HG03565 (cell line): ENCODE measurements at regions not wholly inside any gene's neighbourhood (a gene's known extent, or its start where the extent isn't known, plus 50 kb on each side); places are given as distances from the start of the nearest gene placed in this dataset.
"Not testable (repeated sequence)": the region's sequence is repeated elsewhere in the genome, so short reads cannot be mapped to it uniquely, and the experiment has no call there.

Experiments used
- ATAC-seq: cut with Tn5 transposase; IDR thresholded peaks from one replicate; pipeline ENCODE4 v1.9.1; 2021; ENCODE audit warnings: mild to moderate bottlenecking, moderate library complexity; ENCODE audit not compliant: unreplicated experiment

DNA sequence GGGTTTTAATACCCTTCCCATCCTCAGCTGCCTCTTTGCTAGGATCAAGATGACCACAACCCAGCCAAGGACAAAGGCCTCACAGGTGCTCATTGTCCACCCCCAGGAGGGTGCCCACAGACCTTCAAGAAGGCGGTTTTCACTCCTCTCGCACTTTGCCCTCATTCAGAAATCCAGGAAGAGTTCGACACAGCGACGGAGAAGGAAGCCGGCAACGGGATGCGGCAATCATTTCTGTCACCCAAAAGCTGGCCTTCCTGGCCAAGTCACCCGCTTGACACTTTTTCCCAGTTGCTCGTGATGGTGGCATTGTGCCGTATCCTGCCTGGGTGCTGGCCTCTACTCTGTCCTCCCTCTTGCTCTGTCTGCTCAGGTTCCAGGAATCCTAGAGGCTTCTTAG, 293.0 kb upstream of the ZNF337 start:
- ATAC-seq = not testable (repeated sequence)

DNA sequence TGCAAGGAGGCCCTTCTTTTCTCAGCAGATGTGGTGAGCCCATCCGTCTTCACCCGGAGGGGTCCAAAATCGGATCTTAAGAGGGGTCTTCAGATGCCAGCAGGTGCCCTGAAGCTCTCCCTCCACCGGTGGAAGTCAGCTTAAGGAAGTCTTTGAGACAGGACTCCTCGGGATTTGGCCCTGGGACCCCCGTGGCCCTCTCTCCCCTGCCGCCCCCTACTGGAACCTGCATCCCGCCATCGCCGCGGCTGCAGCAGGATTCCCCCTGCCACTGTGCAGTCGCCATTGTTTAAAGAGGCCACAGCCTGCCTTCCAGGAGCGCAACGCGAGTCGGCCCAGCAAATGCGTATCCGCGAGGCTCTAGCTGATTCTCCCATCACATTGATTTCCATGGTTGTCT, 292.5 kb upstream of the ZNF337 start:
- no peak for ATAC-seq

DNA sequence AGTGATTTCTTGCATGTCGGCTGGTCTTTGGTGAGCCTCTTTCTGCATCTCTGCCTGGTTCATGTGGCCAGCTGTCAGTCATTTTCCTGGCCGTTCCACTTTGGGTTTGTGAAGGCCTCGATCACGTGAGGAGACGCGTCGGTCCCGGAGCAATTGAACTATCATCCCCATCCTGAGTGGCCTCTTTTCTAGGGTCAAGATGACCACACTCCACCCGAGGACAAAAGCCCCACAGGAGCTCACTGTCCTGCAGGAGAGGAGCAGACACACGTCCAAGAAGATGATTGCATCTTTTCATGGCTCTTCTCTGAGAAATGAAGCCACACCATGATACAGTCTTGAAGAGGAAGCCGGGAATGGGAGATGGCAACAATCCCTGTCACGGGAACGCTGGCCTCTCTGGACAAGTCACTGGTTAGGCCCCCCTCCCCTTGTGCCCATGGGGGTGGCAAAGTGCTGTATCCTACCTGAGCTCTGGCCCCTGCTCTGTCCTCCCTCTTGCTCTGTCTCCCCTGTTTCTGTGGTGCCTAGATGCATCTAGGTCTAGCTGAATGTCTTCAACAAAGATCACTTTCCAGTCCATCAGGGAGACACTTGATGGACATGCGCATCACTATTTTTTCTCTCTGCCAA, 291.4 kb upstream of the ZNF337 start:
- ATAC-seq = not testable (repeated sequence)

DNA sequence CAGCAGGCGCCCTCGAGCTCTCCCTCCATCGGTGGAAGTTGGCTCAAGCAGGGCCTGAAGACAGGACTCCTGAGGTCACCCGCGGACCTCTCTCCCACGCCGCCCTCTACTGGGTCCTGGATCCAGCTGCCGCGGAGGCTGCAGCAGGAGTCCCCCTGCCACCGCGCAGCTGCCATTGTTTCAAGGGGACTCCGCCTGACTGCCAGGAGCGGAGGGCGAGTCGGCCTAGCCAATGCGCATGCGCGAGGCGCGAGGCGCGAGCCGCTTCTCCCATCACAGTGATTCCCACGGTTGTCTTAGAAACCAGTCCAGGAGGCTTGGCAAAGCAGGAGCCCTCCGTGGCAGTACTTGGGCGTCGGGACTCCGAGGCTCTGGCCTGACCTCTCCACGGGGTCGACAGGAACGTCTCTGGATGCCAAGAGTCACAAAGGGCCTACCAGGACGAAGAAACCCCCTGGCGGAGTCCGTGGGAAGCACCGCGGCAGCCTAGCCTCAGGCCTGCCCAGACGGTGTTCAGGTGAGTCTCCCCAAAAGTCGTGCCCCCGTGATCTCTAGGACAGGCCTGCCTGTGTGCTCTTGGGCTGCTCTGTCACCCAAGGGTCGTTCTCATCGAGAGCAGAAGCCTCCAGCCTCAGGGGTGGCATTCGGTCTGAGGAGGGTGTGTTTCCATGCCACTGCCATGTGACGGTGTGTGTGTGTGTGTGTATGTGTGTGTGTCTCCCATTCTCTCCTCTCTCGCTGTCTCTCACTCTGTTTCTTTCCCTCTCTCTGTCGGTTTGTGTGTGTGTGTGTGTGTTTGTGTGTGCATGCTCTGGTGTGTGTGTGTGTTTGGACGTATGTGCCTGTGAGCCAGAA, 290.6 kb upstream of the ZNF337 start:
- peak; percentile 68 for ATAC-seq

DNA sequence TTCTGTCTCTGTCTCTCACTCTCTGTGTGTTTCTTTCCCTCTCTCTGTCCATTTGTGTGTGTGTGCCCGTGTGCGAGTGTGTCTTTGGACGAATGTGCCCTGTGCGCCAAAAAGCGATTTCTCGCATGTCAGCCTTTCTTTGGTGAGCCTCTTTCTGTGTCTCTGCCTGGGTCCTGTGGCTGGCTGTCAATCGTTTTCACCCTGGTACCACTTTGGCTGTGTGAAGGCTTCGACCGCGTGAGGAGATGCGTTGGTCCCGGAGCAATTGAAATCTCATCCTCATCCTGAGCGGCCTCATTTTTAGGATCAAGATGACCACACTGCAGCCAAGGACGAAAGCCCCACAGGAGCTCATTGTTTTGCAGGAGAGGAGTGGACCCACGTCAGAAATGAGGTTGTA, 288.9 kb upstream of the ZNF337 start:
- ATAC-seq = no peak

DNA sequence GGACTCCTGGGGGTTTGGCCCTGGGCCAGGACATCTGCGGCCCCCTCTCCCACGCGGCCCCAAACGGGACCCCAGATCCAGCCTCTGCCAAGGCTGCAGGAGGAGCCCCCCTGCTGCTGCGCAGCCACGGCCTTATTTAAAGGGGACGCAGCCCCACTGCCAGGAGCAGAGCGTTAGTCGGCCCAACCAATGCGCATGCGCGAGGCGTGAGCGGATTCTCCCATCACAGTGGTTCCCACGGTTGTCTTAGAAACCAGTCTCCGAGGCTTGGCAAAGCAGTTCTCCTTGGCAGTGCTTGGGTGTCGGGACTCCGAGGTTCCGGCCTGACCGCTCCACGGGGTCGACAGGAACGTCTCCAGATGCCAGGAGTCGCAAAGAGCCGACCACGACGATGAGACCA, 288.3 kb upstream of the ZNF337 start:
- no peak for ATAC-seq

DNA sequence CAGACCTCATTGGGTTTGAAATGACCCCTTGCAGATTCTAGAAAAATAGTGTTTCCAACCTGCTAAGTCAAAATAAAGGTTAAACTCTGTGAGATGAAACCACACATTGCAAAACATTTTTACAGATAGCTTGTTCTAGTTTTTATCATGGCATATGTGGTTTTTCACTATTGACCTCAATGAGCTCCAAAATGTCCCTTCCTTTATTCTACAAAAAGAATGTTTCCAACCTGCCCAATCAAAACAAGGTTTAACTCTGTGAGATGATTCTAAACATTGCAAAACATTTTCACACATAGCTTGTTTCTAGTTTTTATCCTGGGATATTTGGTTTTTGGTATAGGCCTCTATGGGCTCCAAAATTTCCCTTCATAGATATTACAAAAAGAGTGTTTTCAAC, 286.0 kb upstream of the ZNF337 start:
- ATAC-seq = not testable (repeated sequence)

DNA sequence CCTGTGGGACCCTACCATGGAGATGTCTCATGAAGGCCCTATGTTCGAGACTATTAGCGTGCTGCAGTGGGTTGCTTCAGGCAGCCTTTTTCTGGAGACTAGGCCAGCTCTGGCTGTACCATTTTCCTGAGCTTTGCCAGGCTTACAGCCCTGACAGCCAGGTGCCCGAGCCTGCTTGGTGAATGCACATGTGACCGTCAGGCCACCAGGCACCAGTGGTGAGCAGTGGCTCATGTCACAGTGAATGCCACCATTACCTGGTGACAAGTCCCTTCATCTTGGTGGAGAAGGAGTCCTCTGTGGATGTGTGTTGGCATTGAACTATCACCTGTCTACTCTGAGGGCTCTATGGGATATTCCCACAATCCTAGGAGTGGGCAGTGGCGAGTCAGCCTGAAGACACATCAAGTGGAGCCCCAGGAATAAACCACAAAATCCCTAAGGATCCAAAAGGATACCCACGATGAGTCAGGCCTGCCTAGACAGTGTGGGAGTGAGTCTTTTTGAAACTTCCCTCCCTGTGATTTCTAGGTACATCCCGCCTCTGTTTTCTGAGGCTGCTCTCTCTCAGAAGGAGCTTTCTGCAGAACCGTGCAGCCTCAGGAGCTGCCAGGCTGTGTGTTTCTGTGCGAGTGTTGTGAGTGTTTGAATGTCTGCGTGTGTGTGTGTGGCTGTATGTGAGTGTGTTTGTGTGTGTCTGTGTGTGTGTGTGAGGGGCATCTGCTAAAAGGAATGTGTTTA, 282.0 kb upstream of the ZNF337 start:
- not testable (repeated sequence) for ATAC-seq

DNA sequence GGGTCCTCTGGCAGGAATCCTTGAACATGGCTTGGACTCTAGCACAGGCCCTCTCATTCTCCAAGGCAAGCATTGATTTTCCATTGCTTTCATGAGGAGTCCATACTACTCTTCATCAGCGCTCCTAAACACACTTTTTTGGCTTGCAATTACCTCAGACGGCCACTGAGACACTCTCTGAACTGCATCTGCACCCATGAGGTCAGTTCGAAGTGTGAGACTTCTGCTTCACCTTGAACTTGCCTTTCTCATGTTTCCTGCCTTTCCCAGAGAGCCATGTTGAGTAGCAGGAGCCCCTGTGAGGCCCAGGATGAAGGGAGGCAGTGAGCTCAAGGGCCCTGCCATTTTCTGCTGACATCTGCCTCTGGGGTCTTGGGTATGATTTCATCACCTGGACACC, 279.2 kb upstream of the ZNF337 start:
- not testable (repeated sequence) for ATAC-seq

DNA sequence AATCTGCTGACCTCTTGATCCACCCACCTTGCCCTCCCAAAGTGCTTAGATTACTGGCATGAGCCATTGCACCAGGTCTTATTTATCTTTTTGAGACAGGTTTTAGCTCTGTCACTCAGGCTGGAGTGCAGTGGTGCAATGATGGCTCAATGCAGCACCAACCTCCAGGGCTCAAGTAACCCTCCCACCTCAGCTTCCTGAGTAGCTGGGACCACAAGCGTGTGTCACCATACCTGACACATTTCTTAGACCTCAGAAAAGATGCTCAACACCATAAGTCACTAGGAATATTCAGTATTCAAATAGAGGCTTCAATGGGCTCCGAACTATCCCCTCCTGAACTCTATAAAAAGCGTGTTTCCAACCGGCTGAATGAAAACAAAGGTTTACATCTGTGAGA, 268.6 kb upstream of the ZNF337 start:
- ATAC-seq = not testable (repeated sequence)

DNA sequence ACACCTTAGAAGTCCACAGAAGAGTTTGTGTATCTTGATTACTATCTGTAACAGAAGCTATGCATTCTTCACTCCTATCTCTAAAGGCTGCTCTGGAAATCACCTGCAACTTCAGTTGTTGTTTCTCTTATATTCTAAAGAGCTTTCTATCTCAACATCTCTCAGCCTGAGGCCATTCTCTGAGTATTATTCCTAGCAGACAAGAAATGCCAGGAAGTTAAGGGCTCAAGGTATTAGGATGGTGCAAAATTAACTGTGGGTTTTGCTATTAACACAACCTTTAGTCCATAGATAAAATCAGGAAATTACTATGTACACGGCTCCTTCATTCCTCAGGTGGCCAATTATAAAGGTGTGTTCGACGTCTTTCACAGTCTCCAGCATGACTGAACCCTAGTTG, 257.2 kb upstream of the ZNF337 start:
- ATAC-seq = not testable (repeated sequence)

DNA sequence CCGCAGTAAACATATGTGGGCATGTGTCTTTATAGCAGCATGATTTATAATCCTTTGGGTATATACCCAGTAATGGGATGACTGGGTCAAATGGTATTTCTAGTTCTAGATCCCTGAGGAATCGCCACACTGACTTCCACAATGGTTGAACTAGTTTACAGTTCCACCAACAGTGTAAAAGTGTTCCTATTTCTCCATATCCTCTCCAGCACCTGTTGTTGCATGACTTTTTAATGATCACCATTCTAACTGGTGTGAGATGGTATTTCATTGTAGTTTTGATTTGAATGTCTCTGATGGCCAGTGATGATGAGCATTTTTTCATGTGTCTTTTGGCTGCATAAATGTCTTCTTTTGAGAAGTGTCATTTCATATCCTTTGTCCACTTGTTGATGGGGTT, 238.6 kb upstream of the ZNF337 start:
- not testable (repeated sequence) for ATAC-seq

DNA sequence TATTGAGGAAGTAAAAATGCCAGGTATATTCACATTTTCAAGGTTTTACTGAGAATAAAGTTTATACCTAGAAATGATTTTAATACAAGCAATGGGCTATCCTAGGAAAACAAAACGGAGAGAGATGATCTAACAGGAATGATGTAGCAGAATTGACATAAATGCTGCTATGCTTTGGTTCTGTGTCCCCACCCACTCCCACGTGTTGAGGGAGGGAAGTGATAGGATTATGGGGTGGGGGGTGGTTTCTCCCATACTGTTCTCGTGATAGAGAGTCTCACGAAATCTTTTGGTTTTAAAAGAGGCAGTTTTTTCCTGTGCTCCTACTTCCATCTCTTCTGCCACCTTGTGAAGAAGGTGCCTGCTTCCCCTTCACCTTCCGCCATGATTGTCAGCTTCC, 236.2 kb upstream of the ZNF337 start:
- not testable (repeated sequence) for ATAC-seq

DNA sequence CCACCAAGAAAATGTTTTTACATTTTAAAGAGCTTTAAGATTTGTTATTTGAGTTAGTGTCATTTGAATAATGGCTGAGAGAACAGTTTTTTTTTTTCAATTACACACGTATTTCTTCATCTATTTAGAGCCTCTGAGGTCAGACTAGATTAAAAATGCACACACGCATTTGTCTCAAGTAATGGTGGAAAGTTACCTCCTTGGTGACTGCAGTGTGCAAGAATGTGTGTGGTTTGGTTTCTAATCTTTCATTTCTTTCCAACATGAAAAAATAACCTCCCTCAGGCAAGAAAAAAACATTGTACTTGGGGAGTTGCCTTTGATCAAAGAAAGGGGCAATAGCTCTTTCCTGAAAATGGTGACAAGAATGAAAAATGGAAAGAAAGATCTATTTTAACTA, 235.5 kb upstream of the ZNF337 start:
- not testable (repeated sequence) for ATAC-seq

DNA sequence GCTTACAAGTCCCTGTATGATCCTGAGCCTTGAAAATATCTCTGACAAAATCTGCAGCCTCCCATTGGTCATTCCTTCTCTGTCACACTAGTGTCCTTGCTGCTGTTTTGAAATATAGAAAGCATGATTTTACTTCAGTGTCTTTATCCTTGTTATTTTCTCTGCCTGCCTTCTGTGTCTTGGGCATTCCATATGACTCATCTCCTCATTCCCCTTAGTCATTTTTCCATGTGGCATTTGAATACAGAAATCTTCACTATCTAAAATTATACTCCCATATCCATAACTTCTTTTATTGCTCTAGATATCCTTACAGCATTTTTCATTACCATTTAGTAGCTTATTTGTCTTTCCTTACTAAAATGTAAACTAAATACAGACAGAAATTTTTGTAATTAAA, 205.7 kb upstream of the ZNF337 start:
- ATAC-seq = not testable (repeated sequence)

DNA sequence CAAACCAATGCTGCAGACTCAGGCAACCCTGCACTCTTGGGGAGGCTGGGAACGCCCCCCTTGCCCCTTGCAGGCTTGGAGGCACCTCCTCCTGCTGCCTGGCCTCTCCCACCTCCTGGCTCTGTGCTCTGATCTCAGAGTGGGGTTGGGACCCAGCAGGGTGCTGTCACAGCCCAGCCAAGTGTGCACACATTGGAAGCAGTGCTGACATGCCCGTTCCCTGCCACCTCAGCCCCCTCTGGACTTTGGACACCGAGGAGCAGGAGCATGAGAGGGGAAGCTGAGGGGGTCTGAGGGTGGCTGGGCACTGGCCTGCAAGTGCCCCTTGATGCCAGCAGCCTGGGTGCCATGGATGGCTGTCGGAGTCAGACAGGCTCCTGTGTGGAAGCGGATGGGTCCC, 202.0 kb upstream of the ZNF337 start:
- not testable (repeated sequence) for ATAC-seq

DNA sequence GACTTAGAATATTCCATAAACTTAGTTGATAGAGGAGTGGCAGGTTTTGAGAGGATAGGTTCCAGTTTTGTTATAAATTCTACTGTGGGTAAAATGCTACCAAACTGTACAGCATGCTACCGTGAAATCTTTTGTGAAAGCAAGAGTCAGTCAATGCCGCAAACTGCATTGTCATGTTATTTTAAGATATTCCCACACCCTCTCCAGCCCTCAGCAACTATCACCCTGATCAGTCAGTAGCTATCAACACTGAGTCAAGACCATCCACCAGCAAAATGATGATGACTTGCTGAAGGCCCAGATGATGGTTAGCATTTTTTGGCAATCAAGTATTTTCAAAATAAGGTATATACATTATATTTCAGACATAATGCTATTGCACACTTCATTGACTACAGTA, 182.4 kb upstream of the ZNF337 start:
- not testable (repeated sequence) for ATAC-seq

DNA sequence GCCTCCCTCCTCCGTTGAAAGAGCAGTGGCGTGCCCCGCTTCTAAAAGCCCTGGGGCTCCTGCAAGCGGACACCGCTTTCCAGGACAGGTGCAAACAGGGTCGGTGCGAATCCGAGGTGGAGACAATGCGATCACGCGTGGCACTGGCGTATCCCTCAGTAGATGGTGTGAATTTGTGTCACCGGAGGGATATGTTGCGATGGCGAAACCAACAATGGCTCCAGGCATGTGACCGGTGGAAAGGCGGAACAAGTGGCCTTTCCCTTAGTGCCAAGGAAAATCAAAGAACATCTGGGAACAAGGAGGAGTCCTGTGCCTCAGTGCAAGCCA, 172.0 kb upstream of the ZNF337 start:
- ATAC-seq = not testable (repeated sequence)

DNA sequence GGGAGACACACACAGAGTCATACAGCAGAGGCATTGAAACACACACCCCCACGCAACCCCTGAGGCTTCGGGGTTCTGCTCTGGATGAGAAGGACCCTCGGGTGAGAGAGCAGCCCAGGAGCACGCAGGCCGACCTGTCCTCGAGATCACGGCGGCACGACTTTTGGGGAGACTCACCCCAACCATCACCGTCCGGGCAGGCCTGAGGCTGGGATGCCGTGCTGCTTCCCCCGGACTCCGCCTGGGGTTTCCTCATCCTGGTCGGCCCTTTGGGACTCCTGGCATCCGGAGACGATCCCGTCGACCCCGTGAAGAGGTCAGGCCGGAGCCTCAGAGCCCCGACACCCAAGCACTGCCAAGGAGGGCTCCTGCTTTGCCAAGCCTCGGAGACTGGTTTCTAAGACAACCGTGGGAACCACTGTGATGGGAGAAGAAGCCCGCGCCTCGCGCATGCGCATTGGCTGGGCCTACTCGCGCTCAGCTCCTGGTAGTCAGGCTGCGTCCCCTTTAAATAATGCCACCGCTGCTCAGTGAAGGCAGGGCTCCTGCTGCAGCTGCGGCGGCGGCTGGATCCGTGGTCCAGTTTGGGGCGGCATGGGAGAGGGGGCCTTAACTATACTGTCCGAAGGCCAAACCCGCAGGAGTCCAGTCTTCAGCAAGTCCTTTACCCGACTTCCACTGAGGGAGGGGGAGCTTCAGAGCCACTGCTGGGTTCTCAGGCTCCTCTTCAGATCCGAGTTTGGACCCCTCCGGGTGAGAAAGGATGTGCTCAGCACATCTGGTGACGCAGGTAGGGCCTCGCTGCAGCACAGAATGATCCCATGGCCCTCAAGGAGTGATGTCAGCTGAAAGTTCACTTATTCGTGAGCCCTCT, 171.4 kb upstream of the ZNF337 start:
- no peak for ATAC-seq

DNA sequence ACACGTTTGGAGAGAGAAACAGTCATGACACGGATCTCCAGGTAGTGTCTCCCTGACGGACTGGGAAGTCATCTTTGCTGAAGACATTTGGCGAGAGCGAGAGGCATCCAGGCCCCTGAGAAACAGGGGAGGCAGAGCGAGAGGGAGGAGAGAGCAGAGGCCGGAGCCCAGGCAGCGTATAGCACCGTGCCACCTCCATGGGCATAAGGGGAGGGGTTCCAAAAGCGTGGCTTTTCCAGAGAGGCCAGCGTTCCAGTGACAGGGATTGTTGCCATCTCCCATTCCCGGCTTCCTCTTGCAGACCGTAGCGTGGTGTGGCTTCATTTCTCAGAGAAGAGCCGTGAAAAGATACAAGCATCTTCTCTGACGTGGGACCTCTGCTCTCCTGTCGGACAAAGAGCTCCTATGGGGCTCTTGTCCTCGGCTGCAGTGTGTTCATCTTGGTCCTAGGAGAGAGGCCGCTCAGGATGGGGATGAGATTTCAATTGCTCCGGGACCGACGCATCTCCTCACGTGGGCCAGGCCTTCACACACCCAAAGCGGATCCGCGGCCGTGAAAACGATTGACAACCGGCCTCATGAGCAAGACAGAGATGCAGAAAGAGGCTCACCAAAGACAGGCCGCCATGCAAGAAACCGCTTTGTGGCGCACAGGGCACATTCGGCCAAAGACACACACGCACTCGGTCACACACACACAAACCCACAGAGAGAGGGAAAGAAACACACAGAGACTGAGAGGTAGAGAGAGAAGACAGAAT, 170.5 kb upstream of the ZNF337 start:
- not testable (repeated sequence) for ATAC-seq
